ENCODE measurements at regions not wholly inside any gene's neighbourhood (a gene's known extent, or its start where the extent isn't known, plus 50 kb on each side); places are given as distances from the start of the nearest gene placed in this dataset.

DNA sequence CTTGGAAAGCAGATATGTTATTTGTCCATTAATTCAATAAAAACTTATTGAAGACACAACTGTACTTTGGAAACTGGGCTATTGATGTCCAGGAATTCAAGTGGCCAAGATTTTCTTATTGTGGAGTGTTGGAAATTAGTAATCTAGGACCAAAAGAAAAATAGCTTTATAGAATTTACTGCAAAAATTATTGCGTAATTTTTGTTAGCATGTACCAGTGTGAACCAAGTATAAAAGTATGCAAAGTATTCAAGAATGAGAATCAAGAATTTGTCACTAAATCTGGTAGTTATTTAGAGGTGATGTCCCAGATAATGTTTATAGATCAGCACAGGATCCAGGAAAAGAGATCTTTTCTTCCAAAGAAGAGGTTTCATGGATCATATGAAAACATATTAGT lies 468.9 kb upstream of the CTSO start:
- Histone ChIP-seq H3K27me3 (replicated peaks in 1 of 4; ENCODE audit: control extremely low read depth in 1 of 4, control insufficient read depth in 3 of 4, insufficient read depth in 4 of 4, low read length in 3 of 4) (no peaks in the 10 kb centered on the region), H3K9ac (ENCODE audit: low read length) (no peak overlapping the region), H2AFZ (ENCODE audit: insufficient read depth, low read depth, low read length, poor library complexity, severe bottlenecking) (no peak overlapping the region), H3K9me3 (ENCODE audit: control extremely low read depth in 1 of 3, control insufficient read depth in 2 of 3, insufficient read depth in 1 of 3, low read length in 2 of 3) (no peaks in the 10 kb centered on the region), H3K79me2 (ENCODE audit: control insufficient read depth, insufficient read depth, low read length) (no peaks in the 10 kb centered on the region), H4K20me1 (ENCODE audit: control insufficient read depth, insufficient read depth, low read length, poor library complexity, severe bottlenecking) (no peaks in the 10 kb centered on the region), H3K27ac (ENCODE audit: low read length in 2 of 2) (no peak overlapping the region), H3K4me3 (ENCODE audit: control extremely low read depth in 1 of 5, extremely low read depth in 1 of 5, insufficient read depth in 1 of 5, low read depth in 2 of 5, low read length in 4 of 5) (no peak overlapping the region), H3K36me3 (replicated peaks in 1 of 2; ENCODE audit: control extremely low read depth in 1 of 2, control insufficient read depth in 1 of 2, extremely low read depth in 1 of 2, insufficient read depth in 2 of 2, low read length in 1 of 2) (no peaks in the 10 kb centered on the region), H3K4me2 (replicated peaks; ENCODE audit: low read depth, low read length, poor library complexity, severe bottlenecking) (no peak overlapping the region), H3K4me1 (ENCODE audit: control insufficient read depth in 2 of 2, insufficient read depth in 2 of 2, low read length in 2 of 2) (no peaks in the 10 kb centered on the region)
- H3K9me3 Mint-ChIP-seq (ENCODE audit: insufficient read depth) = no peaks in the 10 kb centered on the region
- H3K27me3 Mint-ChIP-seq = no peaks in the 10 kb centered on the region
- CTCF ChIA-PET = no interaction called here
- no peaks in the 10 kb centered on the region for H3K4me1 Mint-ChIP-seq
- DNase-seq = no peak
- no peak overlapping the region for H3K4me3 Mint-ChIP-seq
- intact Hi-C loops (cut with micrococcal nuclease) = no loop called here
- H3K27ac Mint-ChIP-seq = no peak overlapping the region
- TF ChIP-seq, protein P1, sequence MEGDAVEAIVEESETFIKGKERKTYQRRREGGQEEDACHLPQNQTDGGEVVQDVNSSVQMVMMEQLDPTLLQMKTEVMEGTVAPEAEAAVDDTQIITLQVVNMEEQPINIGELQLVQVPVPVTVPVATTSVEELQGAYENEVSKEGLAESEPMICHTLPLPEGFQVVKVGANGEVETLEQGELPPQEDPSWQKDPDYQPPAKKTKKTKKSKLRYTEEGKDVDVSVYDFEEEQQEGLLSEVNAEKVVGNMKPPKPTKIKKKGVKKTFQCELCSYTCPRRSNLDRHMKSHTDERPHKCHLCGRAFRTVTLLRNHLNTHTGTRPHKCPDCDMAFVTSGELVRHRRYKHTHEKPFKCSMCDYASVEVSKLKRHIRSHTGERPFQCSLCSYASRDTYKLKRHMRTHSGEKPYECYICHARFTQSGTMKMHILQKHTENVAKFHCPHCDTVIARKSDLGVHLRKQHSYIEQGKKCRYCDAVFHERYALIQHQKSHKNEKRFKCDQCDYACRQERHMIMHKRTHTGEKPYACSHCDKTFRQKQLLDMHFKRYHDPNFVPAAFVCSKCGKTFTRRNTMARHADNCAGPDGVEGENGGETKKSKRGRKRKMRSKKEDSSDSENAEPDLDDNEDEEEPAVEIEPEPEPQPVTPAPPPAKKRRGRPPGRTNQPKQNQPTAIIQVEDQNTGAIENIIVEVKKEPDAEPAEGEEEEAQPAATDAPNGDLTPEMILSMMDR (IDR thresholded peaks at IDR 0.05) = no peak
- no peak for TF ChIP-seq EZH2 (IDR thresholded peaks at IDR 0.05; ENCODE audit: borderline replicate concordance, insufficient read depth, low read depth, low read length, poor library complexity, severe bottlenecking)
- WGBS (ENCODE audit: insufficient coverage) = no CpG with 5 or more reads among the region's 1 CpG
- POLR2A ChIA-PET = no interaction called here
- no peak for ATAC-seq (ENCODE audit: low read depth)

DNA sequence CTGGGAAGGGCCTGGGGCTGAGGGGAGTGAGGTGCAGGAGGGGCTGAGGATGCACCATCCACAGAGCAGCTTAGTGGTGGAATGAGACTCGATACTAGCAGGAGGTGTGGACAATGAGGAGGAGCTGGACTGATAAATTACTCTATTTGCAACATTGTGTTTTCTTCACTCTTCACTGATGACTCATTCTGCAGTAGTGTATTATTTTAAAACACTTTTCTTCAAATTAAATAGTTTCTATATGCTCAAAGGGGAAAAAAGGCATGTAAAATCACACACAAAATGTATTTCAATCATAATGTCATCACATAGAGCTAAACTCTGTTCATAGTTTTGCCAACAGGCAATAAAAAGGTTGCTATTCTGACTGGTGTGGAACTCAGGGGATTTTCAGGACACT lies 467.0 kb upstream of the CTSO start:
- no peaks in the 10 kb centered on the region for H3K9me3 Mint-ChIP-seq (ENCODE audit: insufficient read depth)
- Histone ChIP-seq H3K27ac (ENCODE audit: low read length in 2 of 2) (no peak overlapping the region), H3K36me3 (replicated peaks in 1 of 2; ENCODE audit: control extremely low read depth in 1 of 2, control insufficient read depth in 1 of 2, extremely low read depth in 1 of 2, insufficient read depth in 2 of 2, low read length in 1 of 2) (no peaks in the 10 kb centered on the region), H2AFZ (ENCODE audit: insufficient read depth, low read depth, low read length, poor library complexity, severe bottlenecking) (no peak overlapping the region), H3K4me2 (replicated peaks; ENCODE audit: low read depth, low read length, poor library complexity, severe bottlenecking) (no peak overlapping the region), H4K20me1 (ENCODE audit: control insufficient read depth, insufficient read depth, low read length, poor library complexity, severe bottlenecking) (no peaks in the 10 kb centered on the region), H3K9me3 (ENCODE audit: control extremely low read depth in 1 of 3, control insufficient read depth in 2 of 3, insufficient read depth in 1 of 3, low read length in 2 of 3) (peaks cover 0 to 3% (median 0%) of the 10 kb centered on the region in 3 donors), H3K27me3 (replicated peaks in 1 of 4; ENCODE audit: control extremely low read depth in 1 of 4, control insufficient read depth in 3 of 4, insufficient read depth in 4 of 4, low read length in 3 of 4) (no peaks in the 10 kb centered on the region), H3K4me1 (ENCODE audit: control insufficient read depth in 2 of 2, insufficient read depth in 2 of 2, low read length in 2 of 2) (no peaks in the 10 kb centered on the region), H3K9ac (ENCODE audit: low read length) (no peak overlapping the region), H3K79me2 (ENCODE audit: control insufficient read depth, insufficient read depth, low read length) (no peaks in the 10 kb centered on the region), H3K4me3 (ENCODE audit: control extremely low read depth in 1 of 5, extremely low read depth in 1 of 5, insufficient read depth in 1 of 5, low read depth in 2 of 5, low read length in 4 of 5) (no peak overlapping the region)
- no peak overlapping the region for H3K4me3 Mint-ChIP-seq
- ChIA-PET CTCF (no interaction called here), POLR2A (no interaction called here)
- no peak overlapping the region for H3K27ac Mint-ChIP-seq
- intact Hi-C loops (cut with micrococcal nuclease) = no loop called here
- no peaks in the 10 kb centered on the region for H3K4me1 Mint-ChIP-seq
- no peak for DNase-seq
- H3K27me3 Mint-ChIP-seq = no peaks in the 10 kb centered on the region
- TF ChIP-seq, protein P1 (IDR thresholded peaks at IDR 0.05) = no peak
- no peak for TF ChIP-seq EZH2 (IDR thresholded peaks at IDR 0.05; ENCODE audit: borderline replicate concordance, insufficient read depth, low read depth, low read length, poor library complexity, severe bottlenecking)
- WGBS (ENCODE audit: insufficient coverage) = no CpG with 5 or more reads among the region's 1 CpG
- no peak for ATAC-seq (ENCODE audit: low read depth)

All from B cell (primary cell).